ENCODE measurements at regions not wholly inside any gene's neighbourhood (a gene's known extent, or its start where the extent isn't known, plus 50 kb on each side); places are given as distances from the start of the nearest gene placed in this dataset.
"Not testable (repeated sequence)": the region's sequence is repeated elsewhere in the genome, so short reads cannot be mapped to it uniquely, and the experiment has no call there.

DNA sequence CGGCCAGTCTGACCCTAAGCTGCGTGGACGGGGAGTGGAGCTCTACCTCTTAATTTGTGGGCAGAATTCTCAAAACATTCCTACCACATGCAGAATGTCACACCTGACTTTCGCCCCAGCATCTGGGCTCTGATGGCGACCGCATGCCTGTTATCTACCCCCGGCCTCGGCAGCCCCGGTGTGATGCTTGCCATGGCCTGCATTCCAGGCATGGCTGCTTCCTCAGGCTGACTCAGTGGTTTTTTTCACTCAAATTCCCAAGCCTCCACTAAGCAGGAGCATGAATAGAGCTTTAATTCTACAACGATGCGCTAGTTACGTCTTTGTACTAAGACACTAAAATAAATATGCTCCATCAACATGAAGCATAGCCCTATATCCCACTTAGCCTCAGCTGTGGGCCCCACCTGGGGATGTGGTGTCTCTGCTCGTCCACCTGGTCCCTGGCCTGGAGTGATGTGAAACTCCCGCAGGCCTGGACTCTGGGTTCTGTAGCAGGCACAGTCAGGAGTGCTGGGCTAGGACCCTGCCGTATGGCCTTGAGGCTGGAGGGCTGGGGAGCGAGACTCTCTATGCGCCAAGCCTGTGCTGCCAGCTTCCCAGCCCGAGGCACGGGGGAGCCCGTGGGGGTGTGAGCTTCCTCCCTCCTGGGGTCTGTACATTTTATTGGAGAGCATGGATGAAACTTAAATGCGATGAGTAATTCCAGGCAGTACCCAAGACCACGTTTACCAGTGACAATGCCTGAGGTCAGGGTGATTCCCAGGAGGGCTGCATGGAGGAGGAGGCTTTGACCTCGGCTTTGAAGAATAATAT, 153.2 kb downstream of the CTTN start:
- no peak for DNase-seq

GRCh38 chr11:70552167-70553150, 154.1 kb downstream of the CTTN start:
- DNase-seq: no peak

GRCh38 chr11:70555078-70555477, 156.7 kb downstream of the CTTN start:
- peak; percentile 84 for DNase-seq

DNA sequence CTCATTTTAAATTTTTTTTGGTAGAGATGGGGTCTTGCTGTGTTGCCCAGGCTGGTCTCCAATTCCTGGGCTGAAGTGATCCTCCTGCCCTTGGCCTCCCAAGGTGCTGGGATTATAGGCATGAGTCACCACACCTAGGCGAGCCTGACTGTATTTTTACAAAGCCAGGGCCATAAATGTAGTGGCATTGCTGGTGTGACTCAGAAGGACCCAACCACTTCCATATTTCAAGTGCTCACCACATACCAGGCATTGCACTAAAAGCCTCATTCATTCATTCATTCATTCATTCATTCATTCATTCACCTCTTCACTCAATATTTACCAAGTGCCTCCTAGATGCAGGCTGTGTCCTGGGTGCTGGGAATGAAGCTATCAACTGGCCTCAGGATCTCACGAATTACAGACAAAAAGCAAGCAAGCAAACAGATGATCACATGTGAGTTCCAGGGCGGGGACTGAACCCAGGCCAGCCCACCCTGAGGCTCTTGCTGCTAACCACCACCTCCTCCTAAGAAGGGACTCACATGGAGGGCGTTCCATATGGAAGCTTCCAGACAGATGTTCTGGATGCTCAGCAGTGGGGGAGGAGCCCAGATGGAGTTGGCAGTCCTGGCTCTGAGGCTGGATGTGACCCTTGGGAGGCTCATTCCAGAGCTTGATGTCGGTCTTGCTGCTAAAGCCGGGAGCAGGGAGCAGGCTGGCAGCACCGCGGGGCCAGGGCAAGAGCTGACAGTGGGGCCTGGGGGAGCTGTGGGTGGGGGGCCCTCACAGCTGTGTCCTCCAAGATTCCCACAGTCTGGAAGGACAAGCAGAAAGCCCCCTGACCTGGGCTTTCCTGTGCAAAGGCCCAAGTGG, 158.8 kb downstream of the CTTN start:
- DNase-seq: no peak

DNA sequence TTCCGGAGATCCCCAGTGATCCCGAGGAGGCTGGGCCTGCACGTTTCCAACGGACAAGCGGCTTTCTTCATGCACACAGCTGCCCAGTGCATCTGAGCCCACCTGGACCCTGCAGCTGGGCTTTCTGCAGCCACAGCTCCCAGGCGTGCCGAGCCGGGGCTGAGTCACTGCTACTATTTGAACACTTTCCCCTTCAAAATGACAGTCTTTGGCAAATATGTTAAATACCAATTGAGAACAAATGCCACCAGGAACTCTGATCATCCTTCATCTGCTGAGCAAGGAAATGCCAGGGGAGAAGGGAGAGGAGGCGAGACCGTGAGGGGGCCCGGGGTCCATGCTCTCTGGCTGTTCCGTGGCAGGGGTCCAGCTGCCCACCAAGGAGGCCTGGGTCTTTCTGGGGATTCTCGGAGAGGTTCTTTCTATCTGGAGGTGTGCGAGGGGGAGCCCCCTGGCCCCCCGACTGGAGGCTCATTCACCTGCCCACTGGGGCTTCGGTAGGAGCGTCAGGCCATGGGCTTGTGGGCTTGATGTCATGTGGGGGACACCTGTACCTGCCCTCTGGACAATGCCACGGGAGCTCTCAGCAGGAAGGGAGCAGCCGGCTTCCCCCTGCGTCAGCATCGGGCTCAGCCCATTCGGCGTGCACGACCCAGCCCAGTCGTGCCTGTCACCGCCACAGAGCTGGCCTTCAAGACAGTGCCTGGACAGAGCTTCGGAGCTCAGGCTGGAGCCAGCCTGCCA, 159.6 kb downstream of the CTTN start:
- DNase-seq: no peak

DNA sequence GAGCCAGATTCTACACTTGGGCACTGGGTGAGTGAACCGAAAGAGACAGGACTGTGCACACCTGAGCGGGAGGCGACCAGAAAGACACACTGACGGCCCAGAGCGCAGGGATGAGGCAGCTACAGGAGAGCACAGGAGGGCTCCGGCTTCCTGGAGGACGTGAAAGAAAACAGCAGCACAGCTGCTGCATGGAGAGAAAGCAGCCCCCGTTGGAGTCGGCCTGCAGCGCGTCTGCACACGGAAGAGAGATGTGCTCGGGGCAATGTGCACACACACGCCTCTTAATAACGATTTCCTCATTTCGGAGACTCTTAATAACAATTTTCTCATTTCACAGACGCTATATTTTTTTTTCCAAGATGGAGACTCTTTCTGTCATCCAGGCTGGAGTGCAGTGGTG, 160.4 kb downstream of the CTTN start:
- DNase-seq: no peak

DNA sequence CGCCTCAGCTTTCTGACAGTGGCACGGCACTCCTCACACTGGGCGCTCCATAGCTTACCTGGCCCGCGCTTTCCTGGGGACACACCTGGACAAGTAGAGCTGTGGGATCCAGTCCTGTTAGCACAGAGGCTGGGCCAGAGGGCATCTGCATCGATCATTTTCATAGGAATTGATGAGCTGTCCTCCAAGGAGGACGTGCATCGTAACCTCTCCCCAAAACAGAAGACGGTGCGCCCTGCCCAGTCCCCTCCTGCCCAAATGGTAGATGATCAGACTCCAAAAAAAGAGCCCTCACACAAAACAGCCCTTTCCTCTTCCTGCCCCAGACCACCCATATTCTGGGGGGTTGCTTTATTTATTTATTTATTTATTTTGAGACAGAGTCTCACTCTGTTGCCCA, 161.2 kb downstream of the CTTN start:
- no peak for DNase-seq

- DNase-seq: not testable (repeated sequence)
These were observed 162.3 kb downstream of the CTTN start for GRCh38 chr11:70560621-70561020.

DNA sequence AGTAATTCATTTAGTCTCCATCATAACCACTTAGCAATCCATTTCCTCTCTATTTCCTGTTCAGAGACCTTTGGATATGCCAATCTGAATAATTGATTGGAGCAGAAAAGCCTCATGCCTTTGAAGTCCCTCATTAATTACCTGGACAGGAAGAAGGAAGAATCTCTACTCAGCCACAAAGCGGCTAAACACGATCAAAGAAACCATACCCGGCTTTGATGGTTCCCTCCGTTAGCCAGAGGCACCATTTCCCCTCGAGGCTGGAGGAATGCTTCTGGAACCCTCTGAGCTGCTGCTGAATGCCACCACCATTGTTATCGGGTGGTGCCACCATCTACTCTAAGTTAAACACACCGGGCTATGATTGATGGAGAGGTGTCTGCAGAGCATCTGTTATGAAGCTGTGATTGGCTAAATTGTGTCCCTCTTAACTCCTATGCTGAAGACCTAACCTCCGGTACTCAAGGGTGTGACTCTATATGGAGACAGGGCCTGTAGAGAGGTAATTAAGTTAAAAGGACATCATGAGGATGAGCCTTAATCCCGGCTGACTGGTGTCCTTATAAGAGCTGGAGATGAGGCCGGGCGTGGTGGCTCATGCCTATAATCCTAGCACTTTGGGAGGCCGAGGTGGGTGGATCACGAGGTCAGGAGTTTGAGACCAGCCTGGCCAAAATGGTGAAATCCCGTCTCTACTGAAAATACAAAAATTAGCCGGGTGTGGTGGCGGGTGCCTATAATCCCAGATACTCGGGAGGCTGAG, 168.6 kb downstream of the CTTN start:
- DNase-seq: no peak

DNA sequence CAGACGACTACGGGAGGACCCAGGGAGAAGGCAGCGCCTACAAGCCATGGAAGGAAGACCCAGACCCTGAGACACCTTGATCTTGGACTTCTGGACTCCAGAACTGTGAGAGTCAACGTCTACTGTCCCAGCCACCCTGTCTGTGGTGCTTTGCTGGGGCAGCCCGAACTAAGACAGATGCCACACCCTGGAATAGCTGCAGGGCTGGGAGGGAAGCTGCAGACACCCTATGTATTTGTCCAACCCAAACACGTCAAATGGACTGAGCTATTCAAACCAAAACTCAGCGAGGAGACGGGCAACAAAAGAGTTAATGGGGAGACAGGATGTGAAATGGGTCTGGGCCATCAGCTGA, 169.3 kb downstream of the CTTN start:
- DNase-seq: no peak

DNA sequence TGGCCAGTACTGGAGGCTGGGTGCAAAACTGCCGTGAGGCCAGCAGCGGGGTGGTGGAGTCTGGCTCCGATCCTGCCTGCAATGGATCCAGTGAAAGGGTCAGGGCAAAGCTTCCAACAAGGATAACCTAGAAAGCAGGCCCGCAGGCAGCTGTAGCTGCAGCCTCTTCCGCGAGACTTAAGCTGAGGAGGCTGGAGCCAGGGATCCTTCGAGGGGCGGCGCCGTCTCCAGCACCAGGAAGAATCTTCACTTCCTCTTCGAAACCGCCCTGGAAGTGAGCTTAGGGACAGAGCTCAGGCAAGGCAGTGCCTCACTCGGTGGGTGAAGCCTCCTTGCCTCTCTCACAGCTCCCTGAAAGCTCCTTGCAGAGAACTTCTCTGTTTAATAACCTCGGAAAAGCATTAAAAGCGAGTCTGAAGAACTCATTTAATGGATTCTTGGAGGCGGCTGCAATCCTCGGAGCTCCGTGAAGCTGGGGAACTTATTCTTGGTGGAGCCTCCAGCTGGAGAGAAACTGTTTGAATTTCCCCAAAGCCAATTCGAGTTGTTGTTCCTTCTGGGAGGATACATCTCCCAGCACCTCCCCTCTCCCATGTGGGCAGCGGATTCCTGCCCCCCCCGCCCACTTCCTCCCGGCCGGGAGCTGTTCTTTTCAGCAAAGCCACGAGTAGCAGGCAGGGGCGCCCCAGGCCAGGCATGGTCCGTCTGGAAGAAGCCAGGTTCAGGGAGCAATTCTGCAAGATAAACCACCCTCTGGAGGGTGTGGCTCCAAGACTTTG, 169.9 kb downstream of the CTTN start:
- no peak for DNase-seq

- no peak for DNase-seq
These were observed 170.7 kb downstream of the CTTN start for GRCh38 chr11:70568814-70569617.

- DNase-seq: no peak
These were observed 171.2 kb downstream of the CTTN start for GRCh38 chr11:70569618-70569890.

DNA sequence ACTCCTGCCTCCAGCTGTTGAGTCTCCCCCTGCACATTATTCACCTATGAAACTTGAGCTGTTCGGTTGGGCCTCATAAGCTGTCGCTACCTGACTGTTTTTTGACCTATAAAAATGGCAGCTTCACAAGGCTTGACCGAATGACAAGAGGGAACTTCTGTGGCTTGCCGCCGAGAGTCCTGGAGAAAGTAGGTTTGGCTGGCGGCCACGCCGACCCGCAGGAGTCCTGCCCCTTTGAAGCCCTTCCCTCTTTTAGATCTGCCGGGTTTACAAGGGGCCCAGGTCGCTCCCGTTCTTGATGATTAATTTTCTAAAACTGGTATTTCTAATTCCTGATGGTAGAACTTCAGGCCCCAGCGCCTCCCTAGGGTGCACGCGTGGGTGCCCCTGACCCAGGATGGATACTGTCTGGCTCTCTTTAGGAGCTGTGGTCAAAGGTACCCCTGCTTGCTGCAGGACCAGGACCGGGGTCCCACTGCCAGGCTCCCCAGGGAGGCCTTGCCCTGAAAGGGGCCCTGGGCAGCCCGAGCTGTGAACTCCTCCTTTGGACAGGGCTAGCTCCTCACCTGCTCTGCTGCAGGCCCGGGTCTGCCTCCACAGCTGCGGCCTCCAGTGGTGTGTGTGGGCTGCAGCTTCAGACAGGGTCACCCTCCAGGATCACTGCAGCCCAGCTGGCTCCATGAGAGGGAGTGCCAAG, 171.8 kb downstream of the CTTN start:
- peak; percentile 79 for DNase-seq

DNA sequence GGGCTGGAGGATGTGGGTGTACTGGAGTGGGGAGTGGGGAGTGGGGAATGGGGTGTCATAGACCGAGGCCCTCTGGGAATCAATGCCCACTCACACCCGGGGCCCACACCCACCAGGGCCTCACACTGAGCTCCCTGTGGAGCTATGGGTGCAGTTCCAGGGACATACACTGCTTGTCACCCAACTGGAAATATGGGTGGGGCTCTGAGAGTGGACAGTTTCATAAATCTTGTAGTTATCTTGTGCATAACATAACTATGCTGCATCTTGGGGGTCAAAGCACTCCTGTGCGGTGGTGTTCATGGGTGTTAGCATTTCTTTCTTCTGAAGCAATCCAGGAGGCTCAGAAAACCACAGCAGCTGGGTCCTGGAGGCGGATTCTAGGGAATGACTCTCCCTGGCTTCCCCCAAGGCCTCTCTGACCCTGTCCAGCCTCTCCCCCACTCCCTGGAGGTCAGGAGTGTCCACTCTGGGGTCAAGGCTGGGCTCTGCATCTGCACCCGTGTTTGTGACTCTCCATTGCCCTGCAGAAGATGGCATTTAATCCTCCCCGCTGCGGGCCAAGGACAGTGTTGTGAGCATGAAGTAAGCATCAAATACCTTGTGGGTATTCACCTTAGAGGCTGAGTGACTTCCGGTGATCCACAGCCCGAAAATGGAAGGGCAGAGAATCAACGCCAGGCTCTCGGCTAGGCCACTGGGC, 172.5 kb downstream of the CTTN start:
- DNase-seq: no peak

- DNase-seq: no peak
These were observed 174.6 kb downstream of the CTTN start for GRCh38 chr11:70572974-70573260.

DNA sequence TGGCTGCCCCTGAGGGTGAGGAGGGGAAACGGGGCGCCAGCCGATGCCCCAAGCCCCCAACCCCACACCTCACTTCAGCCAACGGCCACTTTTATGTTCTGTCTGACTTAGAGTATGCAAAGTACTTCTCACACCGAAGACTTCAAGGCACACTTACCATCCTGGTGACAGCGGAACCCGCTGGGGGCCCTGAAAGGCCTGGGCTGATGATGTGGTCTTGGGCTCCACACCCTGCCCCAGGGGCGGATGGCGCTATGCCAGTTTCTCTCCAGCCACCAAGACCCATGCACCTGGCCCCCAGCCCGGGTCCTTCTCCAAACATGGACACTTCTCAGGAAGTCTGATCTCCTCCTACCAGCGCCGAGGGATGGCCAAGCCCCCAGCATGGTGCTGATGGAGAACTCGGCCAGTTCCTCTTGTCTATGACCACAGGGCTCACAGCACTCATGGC, 175.4 kb downstream of the CTTN start:
- no peak for DNase-seq

DNA sequence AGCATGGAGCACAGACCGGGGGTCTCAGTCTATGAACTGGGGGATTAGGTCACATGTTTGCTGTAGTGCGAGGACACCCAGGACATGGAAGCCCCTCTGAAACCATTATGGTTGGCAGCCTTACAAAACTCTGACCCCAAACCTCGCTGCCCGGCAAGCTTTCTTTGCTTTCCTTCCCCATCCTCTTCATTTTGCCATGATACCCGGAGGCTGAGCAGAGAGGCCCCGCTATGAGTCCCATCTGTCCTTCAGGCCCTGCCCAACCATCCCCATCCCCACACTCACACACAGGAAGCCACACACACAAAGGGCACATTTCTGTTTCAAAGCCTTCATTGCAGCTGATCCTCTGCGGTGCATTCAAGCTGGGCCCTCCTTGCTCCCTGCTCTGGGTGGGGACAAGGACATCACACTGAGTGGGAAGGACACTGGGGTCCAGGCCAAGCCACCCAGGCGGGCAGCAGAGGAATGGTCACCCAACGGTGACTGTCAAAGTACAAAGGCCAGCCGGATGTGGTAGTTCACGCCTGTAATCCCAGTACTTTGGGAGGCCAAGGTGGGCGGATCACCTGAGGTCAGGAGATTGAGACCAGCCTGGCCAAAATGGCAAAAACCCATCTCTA, 176.5 kb downstream of the CTTN start:
- no peak for DNase-seq
